Neural progenitor cell (in vitro differentiated cells): ENCODE measurements at regions not wholly inside any gene's neighbourhood (a gene's known extent, or its start where the extent isn't known, plus 50 kb on each side); places are given as distances from the start of the nearest gene placed in this dataset.

Source experiments
- DNase-seq: peaks from one replicate; pipeline ENCODE4 v3.0.0-alpha.2; 2016; ENCODE audit warnings: low spot score
- H2AFZ ChIP-seq: fragments of 200-600 bp; sonication (generic); replicated peaks from 2 replicates; pipeline ENCODE4 v1.6.1; 2016; ENCODE audit warnings: antibody characterized with exemption
- H3F3A ChIP-seq: fragments of 200-600 bp; sonication (generic); 2 replicates; pipeline ENCODE4 v1.6.1; 2016; ENCODE audit warnings: antibody characterized with exemption, low read depth
- H3K27ac ChIP-seq: fragments of 200-600 bp; sonication (generic); 2 replicates; pipeline ENCODE4 v1.5.1; 2016; ENCODE audit warnings: mild to moderate bottlenecking
- H3K27me3 ChIP-seq: fragments of 200-600 bp; sonication (generic); 2 replicates; pipeline ENCODE4 v1.6.1; 2016; ENCODE audit warnings: mild to moderate bottlenecking, moderate library complexity
- H3K36me3 ChIP-seq: fragments of 200-600 bp; sonication (generic); 2 replicates; pipeline ENCODE4 v1.5.1; 2016
- H3K4me1 ChIP-seq: fragments of 200-600 bp; sonication (generic); 2 replicates; pipeline ENCODE4 v1.6.1; 2016; ENCODE audit warnings: mixed run types
- H3K4me2 ChIP-seq: fragments of 200-600 bp; sonication (generic); 2 replicates; pipeline ENCODE4 v1.6.1; 2016
- H3K4me3 ChIP-seq: fragments of 200-600 bp; sonication (generic); 2 replicates; pipeline ENCODE4 v1.5.1; 2016
- H3K79me2 ChIP-seq: fragments of 200-600 bp; sonication (generic); 2 replicates; pipeline ENCODE4 v1.6.1; 2016; ENCODE audit warnings: low read depth
- H3K9ac ChIP-seq: fragments of 200-600 bp; sonication (generic); 2 replicates; pipeline ENCODE4 v1.6.1; 2016
- H3K9me3 ChIP-seq: fragments of 200-600 bp; sonication (generic); 2 replicates; pipeline ENCODE4 v1.5.1; 2016; ENCODE audit warnings: low read depth
- H4K20me1 ChIP-seq: fragments of 200-600 bp; sonication (generic); 2 replicates; pipeline ENCODE4 v1.6.1; 2016; ENCODE audit warnings: low read depth
- H3K27ac Mint-ChIP-seq: 3 replicates; pipeline ENCODE4 v1.8.0; 2021; ENCODE audit warnings: mixed read lengths
- H3K27me3 Mint-ChIP-seq: 2 replicates; pipeline ENCODE4 v1.8.0; 2022; ENCODE audit warnings: low read depth, mild to moderate bottlenecking, inconsistent platforms, moderate library complexity, mixed read lengths; ENCODE audit not compliant: insufficient read depth
- H3K36me3 Mint-ChIP-seq: 3 replicates; pipeline ENCODE4 v1.8.0; 2021; ENCODE audit warnings: mixed read lengths
- H3K4me1 Mint-ChIP-seq: 3 replicates; pipeline ENCODE4 v1.8.0; 2021; ENCODE audit warnings: mixed read lengths
- H3K4me3 Mint-ChIP-seq: 3 replicates; pipeline ENCODE4 v1.8.0; 2021; ENCODE audit warnings: mild to moderate bottlenecking, moderate library complexity, mixed read lengths
- H3K9me3 Mint-ChIP-seq: 3 replicates; pipeline ENCODE4 v1.8.0; 2020; ENCODE audit warnings: mixed read lengths
- CTCF ChIP-seq: fragments of 200-600 bp; sonication (generic); IDR thresholded peaks from 2 replicates; pipeline ENCODE4 v1.5.1; 2017; ENCODE audit warnings: antibody characterized with exemption, mild to moderate bottlenecking
- EZH2 ChIP-seq: fragments of 200-600 bp; sonication (generic); IDR thresholded peaks from 2 replicates; pipeline ENCODE4 v1.6.1; 2017; ENCODE audit warnings: antibody characterized with exemption, mild to moderate bottlenecking, moderate library complexity
- EZH2phosphoT487 ChIP-seq: fragments of 200-600 bp; sonication (generic); IDR thresholded peaks from 2 replicates; pipeline ENCODE4 v1.6.1; 2017; ENCODE audit warnings: antibody characterized with exemption

- no peak overlapping the region for H3K9ac ChIP-seq
- H3K36me3 ChIP-seq: peaks cover 4% of the 10 kb centered on the region
- Mint-ChIP-seq H3K4me1 (peaks cover 9% of the 10 kb centered on the region), H3K27me3 (peaks cover 2% of the 10 kb centered on the region), H3K4me3 (no peak overlapping the region), H3K36me3 (no peaks in the 10 kb centered on the region), H3K27ac (no peak overlapping the region), H3K9me3 (no peaks in the 10 kb centered on the region)
- no peak overlapping the region for H3K27ac ChIP-seq
- H3K4me3 ChIP-seq: no peak overlapping the region
- no peaks in the 10 kb centered on the region for H4K20me1 ChIP-seq
- H2AFZ ChIP-seq: no peak overlapping the region
- H3K79me2 ChIP-seq: no peaks in the 10 kb centered on the region
- no peak overlapping the region for H3K4me2 ChIP-seq
- H3K9me3 ChIP-seq: no peaks in the 10 kb centered on the region
- no peak for DNase-seq
- no peaks in the 10 kb centered on the region for H3K4me1 ChIP-seq
- TF ChIP-seq EZH2 (no peak), EZH2phosphoT487 (no peak), CTCF (no peak)
- no peaks in the 10 kb centered on the region for H3K27me3 ChIP-seq
- no peaks in the 10 kb centered on the region for H3F3A ChIP-seq
Observed at GRCh38 chr5:61800450-61800849, 468.4 kb downstream of the ZSWIM6 start.

- H3K27me3 Mint-ChIP-seq: peaks cover 2% of the 10 kb centered on the region
- no peak overlapping the region for H3K4me3 Mint-ChIP-seq
- H3K27ac Mint-ChIP-seq: no peak overlapping the region
- no peaks in the 10 kb centered on the region for H3K36me3 Mint-ChIP-seq
- no peak for DNase-seq
- Histone ChIP-seq H2AFZ (no peak overlapping the region), H3K4me1 (no peaks in the 10 kb centered on the region), H3F3A (no peaks in the 10 kb centered on the region), H3K79me2 (no peaks in the 10 kb centered on the region), H3K27ac (no peak overlapping the region), H3K4me2 (no peak overlapping the region), H4K20me1 (no peaks in the 10 kb centered on the region), H3K9me3 (no peaks in the 10 kb centered on the region), H3K36me3 (peaks cover 4% of the 10 kb centered on the region), H3K9ac (no peak overlapping the region), H3K4me3 (no peak overlapping the region), H3K27me3 (no peaks in the 10 kb centered on the region)
- TF ChIP-seq EZH2phosphoT487 (no peak), EZH2 (no peak), CTCF (no peak)
- H3K9me3 Mint-ChIP-seq: no peaks in the 10 kb centered on the region
- peaks cover 9% of the 10 kb centered on the region for H3K4me1 Mint-ChIP-seq
Observed at GRCh38 chr5:61801174-61801573, 469.1 kb downstream of the ZSWIM6 start.

- H3K4me1 Mint-ChIP-seq: peaks cover 13% of the 10 kb centered on the region
- no peak overlapping the region for H3K27ac Mint-ChIP-seq
- H3K36me3 Mint-ChIP-seq: no peaks in the 10 kb centered on the region
Observed at GRCh38 chr5:61802456-61802855, 470.4 kb downstream of the ZSWIM6 start.

More at GRCh38 chr5:61802456-61802855, 470.4 kb downstream of the ZSWIM6 start:
- Histone ChIP-seq H3K27me3 (no peaks in the 10 kb centered on the region), H3K4me3 (no peak overlapping the region), H3K9me3 (no peaks in the 10 kb centered on the region), H3F3A (no peaks in the 10 kb centered on the region), H3K79me2 (no peaks in the 10 kb centered on the region), H4K20me1 (no peaks in the 10 kb centered on the region), H3K4me1 (no peaks in the 10 kb centered on the region), H3K27ac (no peak overlapping the region), H3K4me2 (no peak overlapping the region), H3K9ac (no peak overlapping the region), H3K36me3 (peaks cover 4% of the 10 kb centered on the region), H2AFZ (no peak overlapping the region)
- no peak for DNase-seq
- no peaks in the 10 kb centered on the region for H3K27me3 Mint-ChIP-seq
- no peaks in the 10 kb centered on the region for H3K9me3 Mint-ChIP-seq
- TF ChIP-seq CTCF (no peak), EZH2 (no peak), EZH2phosphoT487 (no peak)
- no peak overlapping the region for H3K4me3 Mint-ChIP-seq
